GM21825 (cell line): ENCODE measurements at regions not wholly inside any gene's neighbourhood (a gene's known extent, or its start where the extent isn't known, plus 50 kb on each side); places are given as distances from the start of the nearest gene placed in this dataset.
"Not testable (repeated sequence)": the region's sequence is repeated elsewhere in the genome, so short reads cannot be mapped to it uniquely, and the experiment has no call there.

ENCODE experiments used
- ATAC-seq: cut with Tn5 transposase; IDR thresholded peaks from one replicate; pipeline ENCODE4 v1.9.1; 2021; ENCODE audit warnings: mild to moderate bottlenecking, moderate library complexity; ENCODE audit not compliant: unreplicated experiment

DNA sequence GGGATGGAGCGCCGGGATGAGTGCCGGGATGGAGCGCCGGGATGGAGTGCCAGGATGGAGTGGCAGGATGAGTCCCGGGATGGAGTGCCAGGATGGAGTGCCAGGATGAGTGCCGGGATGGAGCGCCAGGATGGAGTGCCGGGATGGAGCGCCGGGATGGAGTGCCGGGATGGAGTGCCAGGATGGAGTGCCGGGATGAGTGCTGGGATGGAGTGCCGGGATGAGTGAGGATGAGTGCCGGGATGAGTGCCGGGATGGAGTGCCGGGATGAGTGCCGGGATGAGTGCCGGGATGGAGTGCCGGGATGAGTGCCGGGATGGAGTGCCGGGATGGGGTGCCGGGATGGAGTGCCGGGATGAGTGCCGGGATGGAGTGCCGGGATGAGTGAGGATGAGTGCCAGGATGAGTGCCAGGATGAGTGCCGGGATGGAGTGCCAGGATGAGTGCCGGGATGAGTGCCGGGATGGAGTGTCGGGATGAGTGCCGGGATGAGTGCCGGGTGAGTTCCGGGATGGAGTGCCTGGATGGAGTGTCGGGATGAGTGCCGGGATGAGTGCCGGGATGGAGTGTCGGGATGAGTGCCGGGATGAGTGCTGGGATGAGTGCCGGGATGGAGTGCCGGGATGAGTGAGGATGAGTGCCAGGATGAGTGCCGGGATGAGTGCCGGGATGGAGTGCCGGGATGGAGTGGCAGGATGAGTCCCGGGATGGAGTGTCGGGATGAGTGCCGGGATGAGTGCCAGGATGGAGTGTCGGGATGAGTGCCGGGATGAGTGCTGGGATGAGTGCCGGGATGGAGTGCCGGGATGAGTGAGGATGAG is 52.9 kb upstream of the HELT start:
- ATAC-seq = not testable (repeated sequence)

DNA sequence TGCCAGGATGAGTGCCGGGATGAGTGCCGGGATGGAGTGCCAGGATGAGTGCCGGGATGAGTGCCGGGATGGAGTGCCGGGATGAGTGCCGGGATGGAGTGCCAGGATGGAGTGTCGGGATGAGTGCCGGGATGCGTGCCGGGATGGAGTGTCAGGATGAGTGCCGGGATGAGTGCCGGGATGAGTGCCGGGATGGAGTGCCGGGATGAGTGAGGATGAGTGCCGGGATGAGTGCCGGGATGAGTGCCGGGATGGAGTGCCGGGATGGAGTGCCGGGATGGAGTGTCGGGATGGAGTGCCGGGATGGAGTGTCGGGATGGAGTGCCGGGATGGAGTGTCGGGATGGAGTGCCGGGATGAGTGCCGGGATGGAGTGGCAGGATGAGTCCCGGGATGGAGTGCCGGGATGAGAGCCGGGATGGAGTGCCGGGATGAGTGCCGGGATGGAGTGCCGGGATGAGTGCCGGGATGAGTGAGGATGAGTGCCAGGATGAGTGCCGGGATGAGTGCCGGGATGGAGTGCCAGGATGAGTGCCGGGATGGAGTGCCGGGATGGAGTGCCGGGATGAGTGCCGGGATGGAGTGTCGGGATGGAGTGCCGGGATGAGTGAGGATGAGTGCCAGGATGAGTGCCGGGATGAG is 52.1 kb upstream of the HELT start:
- not testable (repeated sequence) for ATAC-seq

GRCh38 chr4:184967699-184968098 is 50.6 kb upstream of the HELT start:
- not testable (repeated sequence) for ATAC-seq

DNA sequence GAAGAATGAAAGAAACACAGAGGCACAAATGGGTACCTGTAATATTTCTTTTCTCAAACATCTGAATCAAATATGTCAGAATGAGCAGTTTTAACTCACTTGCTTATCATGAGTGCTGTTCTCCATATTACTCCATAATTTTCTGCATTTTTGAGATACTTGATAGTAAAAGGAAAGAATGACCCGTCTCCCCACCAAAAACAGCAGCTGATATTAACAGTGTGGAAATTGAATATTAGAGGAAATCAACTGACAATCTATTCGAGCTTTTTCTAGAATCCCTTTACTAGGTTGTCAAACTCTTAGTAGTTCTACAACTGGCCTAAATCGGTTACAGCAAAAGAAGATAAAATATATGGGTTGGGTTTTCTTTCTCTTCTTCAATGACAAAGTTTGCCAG is 49.9 kb upstream of the HELT start:
- no peak for ATAC-seq
